ENCODE measurements at regions not wholly inside any gene's neighbourhood (a gene's known extent, or its start where the extent isn't known, plus 50 kb on each side); places are given as distances from the start of the nearest gene placed in this dataset.

DNA sequence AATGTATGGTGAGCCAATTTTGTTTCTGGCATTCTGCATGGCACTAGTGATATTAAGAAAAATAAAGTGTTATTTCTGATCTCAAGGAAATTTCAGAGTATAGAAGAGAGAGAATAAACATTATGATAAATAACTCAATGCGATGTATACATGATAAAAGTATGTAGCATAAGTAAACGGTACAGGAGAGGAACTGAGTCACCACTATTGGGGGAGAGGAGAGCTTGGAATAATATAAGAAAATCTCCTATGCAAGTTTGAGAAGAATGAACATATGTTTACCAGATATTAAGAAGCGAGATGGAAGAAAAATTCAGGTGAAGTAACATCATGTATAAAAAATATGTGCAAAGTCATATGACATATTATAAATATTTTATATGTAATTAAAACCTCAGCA, 1230.3 kb upstream of the CITED2 start:
- no peak for DNase-seq

DNA sequence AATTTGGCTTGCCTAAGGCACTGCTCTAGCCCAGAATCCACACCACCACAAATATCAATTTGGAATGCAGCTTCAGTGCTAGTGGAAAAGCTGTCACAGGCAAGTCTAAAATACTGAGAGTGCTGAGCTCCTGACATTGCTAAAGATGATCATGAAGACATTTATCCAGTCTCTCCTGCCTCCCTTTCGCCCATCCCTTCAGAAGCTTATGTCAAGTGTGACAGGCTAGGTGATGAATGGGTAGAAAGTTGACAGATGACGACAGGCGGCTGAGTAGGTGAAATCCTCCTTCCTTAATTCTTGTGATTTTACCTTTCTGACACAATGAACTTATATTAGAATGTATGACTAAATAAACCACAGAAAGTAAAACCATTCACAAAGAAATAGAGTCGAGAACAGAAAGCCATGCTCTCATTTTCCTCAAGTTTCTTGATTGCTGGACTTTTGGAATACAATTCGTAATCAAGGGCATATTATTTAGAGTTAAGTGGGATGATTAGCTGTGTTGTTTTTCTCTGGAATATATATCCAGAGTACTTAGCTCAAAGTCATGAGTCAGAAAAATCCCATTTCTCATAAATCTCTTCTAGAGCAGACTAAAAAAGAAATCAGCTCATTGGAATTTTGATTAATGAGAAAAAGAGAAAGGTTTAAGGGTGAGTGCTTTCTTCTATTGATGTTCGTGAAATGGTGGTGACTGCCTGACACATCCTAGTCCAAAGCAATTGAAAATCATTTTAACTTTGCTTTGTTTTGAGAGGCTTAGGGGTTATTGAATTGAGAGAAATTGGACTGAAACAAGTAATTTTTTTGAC, 1228.2 kb upstream of the CITED2 start:
- DNase-seq, result no peak

DNA sequence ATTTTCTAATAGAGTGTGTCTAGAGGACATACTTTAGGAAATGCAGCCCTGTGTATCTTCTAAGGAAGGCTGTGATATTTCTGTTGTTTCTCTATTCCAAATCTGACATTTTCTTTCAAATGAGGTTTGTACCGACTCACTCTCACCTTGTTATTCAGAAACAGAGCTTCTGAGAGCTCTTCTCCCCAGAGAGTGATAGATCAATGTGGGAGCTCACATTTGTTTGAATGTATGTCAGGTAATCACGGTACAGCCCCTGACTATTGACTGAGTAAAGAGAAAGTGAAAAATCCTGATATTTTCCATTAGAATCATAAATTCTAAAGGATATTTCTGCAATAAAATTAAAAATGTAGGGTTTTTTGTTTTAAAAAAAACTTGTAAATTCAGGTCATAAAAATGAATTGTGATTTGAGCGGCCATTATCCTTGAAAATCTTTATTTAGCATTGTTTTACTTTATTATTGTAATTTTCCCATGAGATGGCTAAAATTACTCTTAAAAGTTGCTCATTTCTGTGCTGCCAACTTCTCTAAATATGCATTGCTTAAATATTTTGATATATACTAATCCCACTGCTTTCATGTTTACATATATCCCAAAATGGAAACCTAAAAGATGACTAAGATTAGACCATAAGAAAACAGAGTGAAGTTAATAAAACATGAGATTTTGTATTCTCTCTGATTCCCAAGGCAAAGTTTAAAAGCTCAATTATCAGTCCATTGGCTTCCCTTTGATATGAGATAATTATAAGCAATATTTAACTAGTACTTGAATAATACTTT, 1226.8 kb upstream of the CITED2 start:
- DNase-seq, result no peak

DNA sequence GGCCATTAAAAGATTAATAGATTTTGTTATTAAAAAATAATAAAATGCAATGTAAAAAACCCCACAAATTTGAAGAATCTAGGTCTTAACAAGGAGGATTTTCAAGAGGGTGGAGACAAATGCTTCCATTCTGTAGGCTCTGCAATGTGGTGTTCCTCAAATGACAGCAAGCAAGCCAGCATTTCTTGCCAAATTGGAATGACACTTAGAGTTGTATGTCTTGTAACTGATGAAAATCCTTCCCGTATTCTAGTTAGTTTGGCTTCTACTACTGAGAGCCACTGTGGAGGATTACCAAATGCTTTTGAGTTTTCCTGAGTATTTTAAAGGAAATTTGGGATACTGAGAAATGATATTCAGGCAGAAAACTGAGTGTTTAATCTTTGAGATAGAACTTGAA, 1225.5 kb upstream of the CITED2 start:
- no peak for DNase-seq

DNA sequence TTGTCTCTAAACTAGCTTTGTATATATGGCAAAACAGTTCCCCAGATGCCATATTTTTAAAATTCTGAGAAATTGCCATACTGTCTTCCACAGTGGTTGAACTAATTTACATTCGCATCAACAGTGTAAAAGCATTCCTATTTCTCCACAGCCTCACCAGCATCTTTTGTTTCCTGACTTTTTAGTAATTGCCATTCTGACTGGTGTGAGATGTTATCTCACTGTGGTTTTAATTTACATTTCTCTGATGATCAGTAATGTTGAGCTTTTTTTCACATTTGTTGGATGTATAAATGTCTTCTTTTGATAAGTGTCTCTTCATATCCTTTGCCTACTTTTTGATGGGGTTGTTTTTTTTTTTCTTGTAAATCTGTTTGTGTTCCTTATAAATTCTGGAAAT, 1222.7 kb upstream of the CITED2 start:
- no peak for DNase-seq

DNA sequence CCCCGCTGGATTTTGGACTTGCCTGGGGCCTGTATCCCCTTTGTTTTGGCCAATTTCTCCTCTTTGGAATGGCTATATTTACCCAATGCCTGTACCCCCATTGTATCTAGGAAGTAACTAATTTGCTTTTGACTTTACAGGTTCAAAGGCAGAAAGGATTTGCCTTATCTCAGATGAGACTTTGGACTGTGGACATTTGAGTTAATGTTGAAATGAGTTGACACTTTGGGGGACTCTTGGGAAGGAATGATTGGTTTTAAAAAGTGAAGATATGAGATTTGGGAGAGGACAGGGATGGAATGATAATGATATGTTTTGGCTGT, 1220.3 kb upstream of the CITED2 start:
- no peak for DNase-seq

DNA sequence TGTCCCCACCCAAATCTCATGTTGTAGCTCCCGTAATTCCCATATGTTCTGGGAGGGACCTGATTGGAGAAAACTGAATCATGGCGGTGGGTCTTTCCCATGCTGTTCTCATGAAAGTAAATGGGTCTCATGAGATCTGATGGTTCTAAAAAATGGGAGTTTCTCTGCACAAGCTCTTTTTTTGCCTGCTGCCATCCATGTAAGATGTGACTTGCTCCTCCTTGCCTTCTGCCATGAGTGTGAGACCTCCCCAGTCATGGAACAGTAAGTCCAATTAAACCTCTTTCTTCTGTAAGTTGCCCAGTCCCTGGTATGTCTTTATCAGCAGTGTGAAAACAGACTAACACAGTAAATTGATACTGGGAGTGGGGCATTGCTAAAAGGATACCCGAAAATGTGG, 1218.4 kb upstream of the CITED2 start:
- no peak for DNase-seq

DNA sequence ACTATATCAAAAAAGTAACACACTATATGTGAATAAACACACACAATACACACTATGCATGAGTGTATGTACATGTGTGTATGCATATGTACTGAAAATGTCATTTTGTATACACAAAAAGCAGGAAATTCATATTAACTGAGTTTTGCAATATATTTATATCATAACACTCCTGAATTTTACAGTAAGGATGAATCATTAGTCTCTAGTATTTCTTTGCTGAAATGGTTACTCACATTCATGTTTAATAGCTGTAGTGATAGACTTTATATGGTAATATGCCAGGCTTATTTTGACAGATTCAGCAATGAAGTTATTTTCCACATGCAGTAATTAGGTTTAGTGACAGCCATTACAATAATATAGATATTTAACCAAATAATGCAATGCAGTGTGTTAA, 1216.2 kb upstream of the CITED2 start:
- DNase-seq, result no peak

DNA sequence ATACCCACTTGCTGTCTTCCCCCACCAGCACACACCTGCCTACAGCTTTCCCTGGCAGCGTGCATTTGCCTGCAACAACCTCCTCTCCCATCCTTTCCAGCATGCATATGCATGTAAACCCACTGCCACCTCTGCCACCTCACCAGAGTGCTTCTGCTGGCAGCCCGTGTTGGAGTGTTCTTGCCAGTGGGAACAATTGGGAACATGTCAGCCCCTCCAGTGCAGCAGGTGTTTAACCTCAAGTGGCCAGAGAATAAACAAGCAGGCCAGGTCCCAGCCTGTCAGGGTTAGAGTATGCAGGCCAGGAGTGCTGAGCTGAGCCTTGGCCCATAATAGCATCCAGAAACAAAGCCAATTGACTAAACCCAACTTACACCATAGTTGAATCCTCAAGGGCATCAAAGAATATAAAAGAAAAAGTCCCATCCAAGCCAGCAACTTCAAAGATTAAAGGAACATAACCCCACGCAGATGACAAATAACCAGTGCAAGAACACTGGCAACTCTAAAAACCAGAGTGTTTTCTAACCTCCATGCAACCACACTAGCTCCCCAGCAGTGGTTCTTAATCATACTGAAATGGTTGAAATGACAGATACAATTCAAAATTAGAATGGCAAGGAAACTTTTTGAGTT, 1212.1 kb upstream of the CITED2 start:
- no peak for DNase-seq

DNA sequence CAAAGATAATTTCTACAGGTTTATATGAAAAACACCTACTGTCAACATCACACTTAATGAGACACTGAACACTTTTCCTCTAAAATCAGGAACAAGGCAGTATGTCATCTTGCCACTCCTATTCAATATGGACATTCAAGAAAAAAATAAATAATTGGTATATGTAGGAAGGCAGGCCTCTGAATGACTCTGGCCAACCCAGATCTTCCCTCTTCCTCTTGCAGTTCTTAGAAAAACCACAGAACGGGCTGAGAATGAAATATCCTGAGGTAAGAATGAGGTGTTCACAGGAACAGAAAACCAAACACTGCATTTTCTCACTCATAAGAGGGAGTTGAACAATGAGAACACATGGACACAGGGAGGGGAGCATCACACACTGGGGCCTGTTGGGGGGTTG, 1207.2 kb upstream of the CITED2 start:
- DNase-seq, result no peak

DNA sequence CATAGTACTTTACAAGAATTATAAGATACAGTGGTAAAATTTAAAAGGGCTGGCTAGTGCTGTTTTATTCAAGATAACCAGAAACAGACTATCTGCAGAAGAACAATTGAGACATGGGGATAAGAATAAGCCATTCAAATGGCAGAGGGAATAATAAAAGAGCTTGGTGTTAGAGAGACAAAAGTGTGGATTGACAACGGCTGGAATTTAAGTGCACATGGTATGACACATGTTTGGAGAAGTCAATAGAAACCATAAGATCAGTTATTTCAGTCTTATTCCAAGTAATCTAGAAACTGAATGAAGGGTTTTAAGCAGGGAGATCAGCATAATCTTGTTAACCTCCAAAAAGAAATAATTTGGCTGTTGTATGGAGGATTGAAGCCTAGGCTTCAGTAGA, 1205.5 kb upstream of the CITED2 start:
- no peak for DNase-seq

DNA sequence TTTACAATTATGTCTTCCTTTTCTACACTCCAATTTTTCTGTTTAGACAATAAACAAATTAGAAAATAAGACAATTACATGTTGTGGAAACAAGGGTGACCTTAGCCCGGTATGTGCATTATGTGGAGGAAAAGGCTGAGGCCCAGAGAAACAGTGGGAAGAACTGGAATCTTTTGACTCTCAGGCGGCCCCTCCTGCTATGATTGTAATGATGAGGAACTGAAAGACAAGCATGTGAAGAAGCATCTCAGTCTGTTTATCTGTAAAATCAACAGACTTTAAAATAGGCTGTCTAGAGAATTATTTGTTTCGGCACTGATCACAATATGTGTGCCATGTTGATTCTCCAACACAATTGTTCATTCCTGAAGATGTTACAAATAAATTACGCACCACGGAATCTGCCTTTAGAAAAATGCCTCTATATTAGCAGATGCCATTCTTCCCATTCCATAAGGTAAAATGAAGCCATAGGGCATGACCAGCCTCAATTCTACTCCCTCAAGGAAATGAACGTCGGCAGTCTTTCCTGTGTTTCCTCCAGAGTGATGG, 1201.6 kb upstream of the CITED2 start:
- DNase-seq, result no peak

DNA sequence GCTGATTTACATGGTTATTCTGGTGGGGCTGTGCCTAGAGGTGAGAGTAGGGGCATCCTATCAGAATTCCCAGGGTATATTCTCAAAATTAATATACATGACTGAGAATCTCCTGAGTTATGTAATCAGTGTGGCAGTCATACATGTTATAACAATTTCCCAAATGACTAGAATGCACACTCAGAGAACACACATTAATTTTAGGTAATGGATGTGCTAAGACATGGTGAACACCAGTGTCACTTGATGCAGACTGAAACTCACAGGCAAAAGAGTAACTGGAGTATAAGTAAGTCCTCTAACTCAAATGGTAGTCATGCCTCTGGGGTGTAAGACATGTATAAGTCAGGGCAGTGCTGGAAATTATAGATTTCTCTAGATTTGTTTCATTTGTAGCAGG, 1198.4 kb upstream of the CITED2 start:
- no peak for DNase-seq

DNA sequence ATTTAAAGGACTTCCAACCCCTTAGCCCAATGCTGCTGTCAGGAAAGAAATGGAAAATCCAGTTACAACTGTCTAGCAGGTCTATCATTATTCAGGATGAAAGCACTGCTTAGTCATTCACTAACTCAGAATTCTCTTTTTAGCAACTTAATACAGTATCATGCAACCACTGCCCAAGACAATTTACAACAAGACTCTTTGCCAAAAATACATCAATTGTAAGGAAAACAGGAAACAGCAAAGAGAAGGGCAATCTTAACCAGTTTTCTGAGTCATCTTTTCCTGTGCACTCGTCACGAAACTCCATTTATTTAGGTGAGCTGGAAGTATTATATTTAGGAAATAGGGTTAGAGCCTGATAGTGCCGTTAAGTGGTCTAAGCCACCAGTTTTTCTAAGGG, 1197.7 kb upstream of the CITED2 start:
- no peak for DNase-seq

DNA sequence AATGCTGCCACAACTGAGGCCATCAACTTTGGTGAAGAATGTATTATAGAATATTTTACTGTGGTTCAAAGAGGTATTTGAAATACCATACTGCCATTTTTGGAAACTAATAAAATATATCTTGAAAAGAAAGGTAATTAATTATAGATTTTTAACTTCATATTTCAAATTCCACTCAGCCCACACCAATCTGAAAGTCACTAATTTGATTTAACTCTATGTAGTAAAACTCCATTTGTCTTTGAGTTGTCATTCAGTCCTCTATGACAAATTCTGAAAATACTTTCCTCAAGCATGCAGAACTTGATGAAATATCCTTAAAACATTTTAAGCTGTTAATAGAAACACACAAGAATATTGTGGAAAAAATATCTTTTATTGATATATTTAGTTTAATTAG, 1196.7 kb upstream of the CITED2 start:
- no peak for DNase-seq

DNA sequence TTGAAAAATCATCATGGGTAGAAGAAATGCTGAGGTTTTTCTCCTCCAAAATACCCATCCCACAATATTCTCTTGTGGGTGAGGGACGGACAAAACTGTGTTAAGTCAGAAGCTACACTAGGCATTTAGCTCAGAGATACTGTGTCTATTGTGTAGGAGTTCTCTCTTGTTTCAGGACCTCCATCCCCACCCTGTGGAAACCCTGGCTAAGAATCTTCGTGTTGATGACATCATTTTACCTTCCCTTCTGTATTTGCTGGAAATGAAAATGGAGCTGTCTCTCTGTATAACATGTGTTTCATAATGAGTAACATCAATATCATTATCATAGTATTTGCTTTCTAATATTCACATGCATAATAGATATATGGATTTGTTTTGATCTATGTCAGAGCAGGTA, 1193.0 kb upstream of the CITED2 start:
- no peak for DNase-seq

DNA sequence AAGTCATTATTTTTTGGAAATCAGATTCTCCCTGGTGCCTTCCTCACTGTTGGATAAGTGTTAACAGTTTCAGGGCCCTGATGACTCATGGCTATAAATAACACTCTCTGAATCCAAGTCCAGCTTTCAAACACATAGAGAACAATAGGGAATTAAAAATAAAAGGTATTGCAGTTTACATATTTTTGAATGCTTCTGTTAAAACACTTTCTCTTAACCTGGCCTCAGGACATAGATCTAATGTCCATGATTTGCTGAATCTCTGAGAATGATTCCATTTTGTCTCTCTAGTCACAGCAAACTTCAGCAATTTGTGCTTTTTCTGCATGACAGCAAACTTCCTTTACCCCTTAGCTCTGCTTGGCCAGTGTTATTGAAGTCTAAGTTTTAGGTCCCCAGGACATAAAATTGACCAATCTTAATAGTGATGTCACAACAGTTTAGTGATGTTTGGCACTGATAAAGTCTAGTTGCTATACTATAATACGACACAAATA, 1192.4 kb upstream of the CITED2 start:
- no peak for DNase-seq

DNA sequence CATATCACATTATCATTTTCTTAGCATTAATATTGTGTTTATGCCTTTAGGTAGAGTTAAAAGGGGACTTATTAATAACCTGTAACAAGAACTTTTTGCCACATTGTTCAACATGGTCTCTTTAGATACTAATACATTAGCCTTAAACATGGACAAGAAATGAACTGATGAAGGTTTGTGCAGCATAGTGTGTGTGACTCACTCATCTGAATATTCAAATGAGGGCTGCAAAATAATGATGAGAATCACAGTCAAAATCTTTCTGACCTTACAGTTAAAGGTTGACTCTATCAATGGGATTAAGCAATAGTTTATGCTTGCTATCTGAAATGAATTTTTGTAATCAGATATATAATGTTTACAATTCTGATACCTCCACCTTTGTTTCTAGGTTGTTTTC, 1189.3 kb upstream of the CITED2 start:
- no peak for DNase-seq

DNA sequence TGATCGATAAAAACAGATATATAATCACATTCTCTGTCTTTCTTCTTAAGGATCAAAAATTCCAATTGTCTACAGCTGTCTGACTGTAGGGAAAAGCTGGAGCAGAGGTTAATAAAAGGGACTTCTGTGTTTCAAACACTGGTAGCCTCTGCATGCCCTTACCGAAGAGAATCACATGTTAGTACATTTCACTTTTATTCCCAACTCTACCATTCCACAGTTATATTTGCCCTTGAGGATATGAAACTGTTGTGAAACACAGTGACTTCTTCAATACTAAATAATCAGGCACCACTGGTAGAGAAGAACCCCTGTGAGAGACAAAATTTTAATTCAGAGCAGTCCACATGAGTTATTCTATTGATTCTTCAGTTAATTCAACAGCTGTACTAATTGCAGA, 1187.3 kb upstream of the CITED2 start:
- DNase-seq, result no peak

DNA sequence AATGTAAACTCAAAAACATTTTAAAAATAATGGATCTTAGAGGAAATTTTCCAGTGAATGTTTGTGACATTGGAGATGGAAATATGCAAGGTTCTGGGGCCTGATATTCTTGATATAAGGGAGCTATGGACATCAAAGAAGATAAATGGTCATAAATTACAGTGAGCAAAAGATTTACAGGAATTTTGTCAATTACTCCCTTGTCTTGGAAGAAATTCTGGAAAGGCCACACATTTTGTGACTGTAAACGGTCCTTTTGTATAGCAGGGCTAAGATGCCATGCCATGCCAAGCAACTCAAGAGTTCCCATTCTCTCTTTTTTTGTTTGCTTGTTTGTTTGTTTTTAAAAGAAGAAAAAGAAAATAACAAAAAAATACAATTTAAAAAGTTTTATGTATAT, 1186.2 kb upstream of the CITED2 start:
- DNase-seq, result no peak

DNA sequence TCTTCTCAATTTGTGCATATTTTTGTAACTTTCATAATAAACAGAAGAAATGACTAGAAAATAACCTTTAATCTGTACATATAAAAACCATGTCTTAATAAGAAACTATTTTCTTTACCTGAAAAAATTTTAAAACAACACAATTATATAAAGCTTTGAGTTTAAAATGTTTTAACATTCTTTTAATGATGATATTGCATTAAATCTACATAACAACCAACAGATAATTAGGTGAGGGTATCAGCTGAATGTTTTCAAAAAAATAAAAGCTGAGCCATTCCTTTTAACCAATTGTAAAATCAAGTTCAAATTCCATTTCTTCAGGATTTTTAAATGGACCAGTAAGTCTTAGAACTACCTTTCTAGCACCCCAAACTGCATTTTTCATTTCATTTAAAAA, 1185.0 kb upstream of the CITED2 start:
- DNase-seq, result no peak

DNA sequence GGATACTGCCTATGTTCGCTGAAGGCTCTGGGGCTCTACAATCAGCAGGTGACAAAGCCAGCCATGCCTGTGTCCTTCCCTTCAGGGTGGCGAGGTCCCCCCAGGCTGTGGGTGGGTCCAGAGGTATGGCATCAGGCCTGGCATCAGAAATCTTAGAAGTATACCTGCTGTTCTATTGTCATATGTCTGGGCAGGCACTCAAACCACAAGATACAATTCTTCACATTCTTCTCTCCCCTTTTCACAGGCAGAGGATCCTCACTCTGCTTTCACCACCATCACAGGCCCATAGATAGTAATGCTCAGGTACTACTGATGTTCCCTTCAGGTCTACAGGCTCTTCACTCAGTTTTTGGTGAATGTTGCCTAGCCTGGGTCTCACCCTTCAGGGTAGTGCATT, 1180.0 kb upstream of the CITED2 start:
- DNase-seq, result no peak

DNA sequence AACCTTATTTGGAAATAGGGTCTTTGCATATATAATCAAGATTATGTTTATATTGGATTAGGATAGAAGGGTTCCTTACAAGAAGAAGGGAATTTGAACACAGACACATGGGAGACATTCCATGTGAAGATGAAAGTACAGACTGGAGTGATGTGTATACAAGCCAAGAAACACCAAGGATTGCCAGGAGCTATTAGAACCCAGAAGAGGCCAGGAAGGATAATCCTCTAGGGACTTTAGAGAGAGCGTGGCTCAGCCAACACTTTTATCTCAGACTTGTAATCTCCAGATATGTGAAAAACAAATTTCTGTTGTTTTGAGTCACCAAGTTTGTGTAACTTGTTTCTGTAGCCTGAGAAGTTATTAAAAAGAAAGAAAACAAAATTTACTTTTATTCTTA, 1173.9 kb upstream of the CITED2 start:
- DNase-seq, result no peak

DNA sequence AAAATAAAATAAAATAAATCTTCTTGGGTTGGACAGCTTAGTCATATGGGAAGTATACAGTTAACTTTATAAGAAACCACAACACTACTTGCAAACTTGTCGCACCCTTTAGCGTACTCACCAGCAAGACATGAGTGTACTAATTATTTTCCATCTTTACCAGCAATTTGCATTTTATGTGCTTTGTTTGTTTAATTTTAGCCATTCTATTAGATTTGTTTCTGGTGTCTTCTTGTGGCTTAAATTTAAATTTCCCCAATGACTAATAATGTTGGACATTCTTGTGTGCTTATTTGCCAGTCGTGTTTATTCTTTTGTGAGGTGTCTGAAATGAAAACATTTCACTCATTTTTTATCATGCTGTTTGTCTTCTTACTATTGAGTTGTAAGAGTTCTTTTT, 1172.2 kb upstream of the CITED2 start:
- DNase-seq, result no peak

Measured in NCI-H2081 (cell line).